C4-2B (cell line): ENCODE measurements at regions not wholly inside any gene's neighbourhood (a gene's known extent, or its start where the extent isn't known, plus 50 kb on each side); places are given as distances from the start of the nearest gene placed in this dataset.

Source experiments
- ZFX ChIP-seq: fragments of 450-650 bp; IDR thresholded peaks from 2 replicates; pipeline ENCODE4 v1.6.1; 2017
- TF ChIP-seq, protein P1 (sequence below): fragments of 450-650 bp; conservative IDR thresholded peaks from 2 replicates; pipeline ENCODE4 v1.5.1; 2017; ENCODE audit warnings: mild to moderate bottlenecking

- TF ChIP-seq, protein P1, sequence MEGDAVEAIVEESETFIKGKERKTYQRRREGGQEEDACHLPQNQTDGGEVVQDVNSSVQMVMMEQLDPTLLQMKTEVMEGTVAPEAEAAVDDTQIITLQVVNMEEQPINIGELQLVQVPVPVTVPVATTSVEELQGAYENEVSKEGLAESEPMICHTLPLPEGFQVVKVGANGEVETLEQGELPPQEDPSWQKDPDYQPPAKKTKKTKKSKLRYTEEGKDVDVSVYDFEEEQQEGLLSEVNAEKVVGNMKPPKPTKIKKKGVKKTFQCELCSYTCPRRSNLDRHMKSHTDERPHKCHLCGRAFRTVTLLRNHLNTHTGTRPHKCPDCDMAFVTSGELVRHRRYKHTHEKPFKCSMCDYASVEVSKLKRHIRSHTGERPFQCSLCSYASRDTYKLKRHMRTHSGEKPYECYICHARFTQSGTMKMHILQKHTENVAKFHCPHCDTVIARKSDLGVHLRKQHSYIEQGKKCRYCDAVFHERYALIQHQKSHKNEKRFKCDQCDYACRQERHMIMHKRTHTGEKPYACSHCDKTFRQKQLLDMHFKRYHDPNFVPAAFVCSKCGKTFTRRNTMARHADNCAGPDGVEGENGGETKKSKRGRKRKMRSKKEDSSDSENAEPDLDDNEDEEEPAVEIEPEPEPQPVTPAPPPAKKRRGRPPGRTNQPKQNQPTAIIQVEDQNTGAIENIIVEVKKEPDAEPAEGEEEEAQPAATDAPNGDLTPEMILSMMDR, result no peak
- no peak for TF ChIP-seq ZFX
Measured at GRCh38 chr4:171390626-171391025, 422.6 kb upstream of the GALNTL6 start.
